Thyroid gland (tissue), 4 donors: ENCODE measurements at regions not wholly inside any gene's neighbourhood (a gene's known extent, or its start where the extent isn't known, plus 50 kb on each side); places are given as distances from the start of the nearest gene placed in this dataset. TPM values are rescaled to one million over a fixed set of nuclear protein-coding genes. Genes with fewer than 3 reads are reported as not detected.

Experiments
- DNase-seq, 2 donors: peaks; one replicate each; pipeline ENCODE4 v3.0.0-alpha.2; 2019
- H3K27ac ChIP-seq, 3 donors: fragments of 200-600 bp; sonication (generic); 1 replicate in 2 of 3; 2 replicates in 1 of 3; pipeline ENCODE4 v1.5.1; 2016 to 2019; ENCODE audit warnings: mild to moderate bottlenecking in 1 of 3, moderate library complexity in 1 of 3
- H3K27me3 ChIP-seq: fragments of 200-600 bp; sonication (generic); one replicate; pipeline ENCODE4 v1.5.1; 2019
- H3K36me3 ChIP-seq, 2 donors: fragments of 200-600 bp; sonication (generic); one replicate each; pipeline ENCODE4 v1.5.1; 2016 to 2019
- H3K4me1 ChIP-seq, 2 donors: fragments of 200-600 bp; sonication (generic); one replicate each; pipeline ENCODE4 v1.5.1; 2017 to 2019
- H3K4me3 ChIP-seq, 3 donors: fragments of 200-600 bp; sonication (generic); replicated peaks in 1 of 3; 1 replicate in 2 of 3; 2 replicates in 1 of 3; pipeline ENCODE4 v1.5.1; 2016; ENCODE audit warnings: mild to moderate bottlenecking in 1 of 3
- H3K9me3 ChIP-seq: fragments of 200-600 bp; sonication (generic); one replicate; pipeline ENCODE4 v1.5.1; 2017
- POLR2A ChIP-seq, 2 donors: fragments of 450-650 bp; IDR thresholded peaks; one replicate each; pipeline ENCODE4 v1.6.1; 2017; ENCODE audit warnings: antibody characterized with exemption in 2 of 2, mild to moderate bottlenecking in 2 of 2, moderate library complexity in 1 of 2
- WGBS, 2 donors: methylation state at CpG; one replicate each; pipeline ENCODE4 v1.1.5; 2017; 5-methylcytosine and 5-hydroxymethylcytosine counted together
- intact Hi-C: fragments of 100-400 bp; cut with DNase I; formaldehyde crosslinking; loops from one replicate; pipeline ENCODE4 v1.15.1; 2023
- small RNA-seq: library from RNA; depleted of rRNA; stranded (forward); fragments of <200 nt; gene quantifications from one replicate; pipeline ENCODE3, GENCODE V24; 2016
- TF ChIP-seq, protein P1 (sequence below), 6 experiments: fragments of 200-600 bp in 3 of 6; fragments of 450-650 bp in 3 of 6; sonication (generic) in 3 of 6; IDR thresholded peaks; one replicate each; pipeline ENCODE4 v1.5.1; 2016 to 2019; ENCODE audit warnings: antibody characterized with exemption in 6 of 6, mild to moderate bottlenecking in 2 of 6, inconsistent platforms in 1 of 6, moderate library complexity in 1 of 6

DNA sequence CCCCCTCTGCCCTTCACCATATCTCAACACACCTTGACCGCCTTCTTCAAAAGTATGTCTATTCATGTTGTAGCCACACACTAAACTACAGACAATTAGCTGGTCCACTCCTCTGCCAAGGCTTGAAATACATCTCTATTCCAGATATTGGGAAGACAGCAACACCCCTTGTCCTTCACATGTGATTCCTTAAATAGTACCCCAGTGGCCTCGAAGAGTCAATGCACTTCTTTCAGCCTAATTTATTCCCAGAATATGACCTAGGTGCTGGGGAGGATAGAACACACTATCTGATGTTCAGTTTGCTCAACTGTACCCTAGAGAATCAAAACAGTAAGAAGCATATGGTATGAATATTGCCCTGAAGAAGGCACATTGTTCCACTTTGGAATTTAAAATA is 82.4 kb upstream of the DACH1 start:
- no peaks in the 10 kb centered on the region for H3K27me3 ChIP-seq
- 89 to 91% methylated on average over 2 of the region's 2 CpGs for WGBS, 2 donors
- no peaks in the 10 kb centered on the region for H3K9me3 ChIP-seq
- no peaks in the 10 kb centered on the region for H3K36me3 ChIP-seq
- intact Hi-C loops = no loop called here
- H3K27ac ChIP-seq = no peak overlapping the region
- DNase-seq = no peak
- no peak overlapping the region for H3K4me3 ChIP-seq
- no peaks in the 10 kb centered on the region for H3K4me1 ChIP-seq
- TF ChIP-seq, protein P1, sequence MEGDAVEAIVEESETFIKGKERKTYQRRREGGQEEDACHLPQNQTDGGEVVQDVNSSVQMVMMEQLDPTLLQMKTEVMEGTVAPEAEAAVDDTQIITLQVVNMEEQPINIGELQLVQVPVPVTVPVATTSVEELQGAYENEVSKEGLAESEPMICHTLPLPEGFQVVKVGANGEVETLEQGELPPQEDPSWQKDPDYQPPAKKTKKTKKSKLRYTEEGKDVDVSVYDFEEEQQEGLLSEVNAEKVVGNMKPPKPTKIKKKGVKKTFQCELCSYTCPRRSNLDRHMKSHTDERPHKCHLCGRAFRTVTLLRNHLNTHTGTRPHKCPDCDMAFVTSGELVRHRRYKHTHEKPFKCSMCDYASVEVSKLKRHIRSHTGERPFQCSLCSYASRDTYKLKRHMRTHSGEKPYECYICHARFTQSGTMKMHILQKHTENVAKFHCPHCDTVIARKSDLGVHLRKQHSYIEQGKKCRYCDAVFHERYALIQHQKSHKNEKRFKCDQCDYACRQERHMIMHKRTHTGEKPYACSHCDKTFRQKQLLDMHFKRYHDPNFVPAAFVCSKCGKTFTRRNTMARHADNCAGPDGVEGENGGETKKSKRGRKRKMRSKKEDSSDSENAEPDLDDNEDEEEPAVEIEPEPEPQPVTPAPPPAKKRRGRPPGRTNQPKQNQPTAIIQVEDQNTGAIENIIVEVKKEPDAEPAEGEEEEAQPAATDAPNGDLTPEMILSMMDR (IDR thresholded peaks at IDR 0.05) = no peak
- no peak for TF ChIP-seq POLR2A (IDR thresholded peaks at IDR 0.05)

DNA sequence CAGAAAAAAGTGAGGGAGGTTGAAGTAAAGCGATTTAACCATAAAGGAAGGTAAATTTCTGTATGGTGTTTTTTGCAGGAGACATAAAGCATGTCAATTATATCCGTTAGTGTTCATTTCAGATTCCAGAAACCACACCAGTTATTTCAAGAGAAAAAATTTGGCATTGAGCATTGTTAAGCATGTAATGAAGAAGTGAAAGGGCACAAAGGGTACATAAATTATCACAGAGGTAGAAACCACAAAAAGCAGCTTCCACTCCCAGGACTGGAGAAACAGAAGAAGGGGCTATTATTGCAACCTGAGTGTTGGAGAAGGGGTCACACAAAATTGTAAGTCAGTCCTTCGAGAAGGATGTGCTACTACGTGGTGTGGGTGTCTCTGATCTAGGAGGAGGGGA is 72.2 kb upstream of the DACH1 start:
- WGBS, 2 donors = 78 to 89% methylated on average over 4 of the region's 4 CpGs

DNA sequence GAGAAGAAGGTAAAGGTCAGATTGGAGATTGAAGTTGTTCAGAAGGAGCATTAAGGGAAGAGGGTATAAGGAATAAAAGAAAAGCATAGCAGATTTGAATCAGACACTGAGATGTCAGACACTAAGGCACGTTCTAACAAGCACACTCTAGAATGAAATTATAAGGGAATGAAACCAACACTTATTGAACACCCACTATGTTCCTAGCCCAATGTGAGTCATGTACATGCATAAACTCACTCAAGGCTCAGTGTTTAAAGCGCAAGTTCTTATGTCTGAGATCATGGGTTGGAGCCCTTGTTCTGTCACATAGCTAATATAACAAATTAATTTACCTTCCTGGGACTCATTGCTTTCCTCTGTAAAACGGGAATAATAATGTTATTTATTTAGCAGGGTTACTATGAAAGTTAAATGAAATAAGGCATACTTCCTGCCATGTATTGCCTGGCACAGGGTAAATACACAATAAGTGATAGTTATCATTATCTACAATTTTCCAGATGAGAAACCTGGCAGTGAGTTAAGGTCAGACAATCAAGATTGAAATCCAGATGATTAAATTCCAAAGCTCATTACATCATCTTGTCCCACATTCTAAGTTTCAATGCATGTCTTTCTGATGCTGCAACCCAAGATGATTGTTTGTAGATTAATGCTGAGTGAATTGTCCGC is 68.3 kb upstream of the DACH1 start:
- Histone ChIP-seq H3K36me3 (no peaks in the 10 kb centered on the region), H3K4me1 (no peaks in the 10 kb centered on the region), H3K4me3 (no peak overlapping the region), H3K27me3 (no peaks in the 10 kb centered on the region), H3K9me3 (no peaks in the 10 kb centered on the region), H3K27ac (no peak overlapping the region)
- intact Hi-C loops = no loop called here
- DNase-seq = no peak
- 83 to 91% methylated on average over 4 of the region's 4 CpGs for WGBS, 2 donors
- TF ChIP-seq, protein P1 (IDR thresholded peaks at IDR 0.05) = no peak
- no peak for TF ChIP-seq POLR2A (IDR thresholded peaks at IDR 0.05)

More for the DNA sequence above, 72.2 kb upstream of the DACH1 start:
- no peaks in the 10 kb centered on the region for H3K9me3 ChIP-seq
- no peaks in the 10 kb centered on the region for H3K36me3 ChIP-seq
- intact Hi-C loops = no loop called here
- H3K27ac ChIP-seq = no peak overlapping the region
- DNase-seq = no peak
- no peak overlapping the region for H3K4me3 ChIP-seq
- no peaks in the 10 kb centered on the region for H3K27me3 ChIP-seq
- TF ChIP-seq POLR2A (IDR thresholded peaks at IDR 0.05) = no peak
- TF ChIP-seq, protein P1 (IDR thresholded peaks at IDR 0.05) = no peak
- H3K4me1 ChIP-seq = no peaks in the 10 kb centered on the region

DNA sequence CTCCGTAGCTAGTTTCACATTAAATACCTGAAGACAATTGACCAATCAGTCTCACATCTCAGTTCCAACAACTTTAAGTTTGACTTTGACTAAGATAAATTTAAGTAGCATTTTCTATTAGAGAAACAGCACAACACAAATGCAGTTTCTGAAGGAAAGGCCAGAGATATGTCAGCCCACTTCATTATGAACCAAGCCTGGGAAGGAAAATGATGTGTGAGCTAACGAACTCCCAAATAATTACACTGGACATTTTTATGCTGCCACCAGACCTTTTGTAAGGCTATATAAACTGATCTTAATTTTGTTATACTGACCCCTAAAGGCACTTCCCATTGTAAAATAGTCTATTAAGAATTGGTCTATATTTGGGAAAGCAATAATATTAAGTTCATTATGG is 57.9 kb upstream of the DACH1 start:
- DNase-seq = no peak
- Histone ChIP-seq H3K27me3 (no peaks in the 10 kb centered on the region), H3K36me3 (no peaks in the 10 kb centered on the region), H3K9me3 (no peaks in the 10 kb centered on the region), H3K4me3 (no peak overlapping the region), H3K27ac (no peak overlapping the region), H3K4me1 (no peaks in the 10 kb centered on the region)
- 57 to 85% methylated on average over 2 of the region's 2 CpGs for WGBS, 2 donors
- TF ChIP-seq, protein P1 (IDR thresholded peaks at IDR 0.05) = no peak
- TF ChIP-seq POLR2A (IDR thresholded peaks at IDR 0.05) = no peak
- intact Hi-C loops = no loop called here

DNA sequence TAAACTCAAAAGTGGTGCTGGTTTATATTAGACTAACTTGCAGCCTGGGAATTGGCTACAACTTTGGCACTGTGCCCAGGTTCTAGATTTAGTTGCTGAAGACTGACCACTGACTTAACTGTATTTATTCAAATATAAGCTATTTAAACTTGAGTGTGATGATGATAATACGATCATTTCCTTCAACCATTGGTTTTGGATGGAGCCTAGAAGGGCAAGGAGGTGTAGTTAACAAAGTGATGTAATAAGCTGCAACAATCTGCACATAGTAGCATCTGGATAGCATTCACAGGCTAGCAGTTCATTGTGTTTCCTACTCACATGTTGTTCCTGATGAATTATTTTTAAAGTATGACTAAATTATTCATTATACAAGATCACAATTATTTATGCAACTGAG is 55.2 kb upstream of the DACH1 start:
- Histone ChIP-seq H3K36me3 (no peaks in the 10 kb centered on the region), H3K4me3 (no peak overlapping the region), H3K27me3 (no peaks in the 10 kb centered on the region), H3K4me1 (no peaks in the 10 kb centered on the region), H3K9me3 (no peaks in the 10 kb centered on the region), H3K27ac (no peak overlapping the region)
- intact Hi-C loops = no loop called here
- WGBS, 2 donors = 64 to 84% methylated on average over 1 of the region's 1 CpG
- no peak for DNase-seq
- no peak for TF ChIP-seq POLR2A (IDR thresholded peaks at IDR 0.05)
- TF ChIP-seq, protein P1 (IDR thresholded peaks at IDR 0.05) = no peak

Small RNAs in the stretch of these regions (small RNA-seq; reads per million reads assigned to genes)
- gene RF00263 (not detected), gene RF00411 (not detected), gene RF00440 (not detected), gene RF02271 (not detected), gene RPL18AP17 (not detected)
